IMR-90 (cell line): ENCODE measurements at regions not wholly inside any gene's neighbourhood (a gene's known extent, or its start where the extent isn't known, plus 50 kb on each side); places are given as distances from the start of the nearest gene placed in this dataset.

Source experiments
- ATAC-seq: fragments of 200-7000 bp; cut with Tn5 transposase; 2 replicates; pipeline ENCODE4 v1.9.1; 2020; ENCODE audit warnings: low read depth, mild to moderate bottlenecking, moderate library complexity
- BruUV-seq: library from RNA; stranded (reverse); fragments of 400-500 nt; replicated peaks from 2 replicates; lab custom pipeline; 2021; lab: Mats Ljungman, UMichigan
- CTCF ChIA-PET: fragments of 300-600 bp; formaldehyde crosslinking; extraction: SDS; loops from one replicate; lab custom pipeline; 2021; ENCODE audit warnings: antibody characterized with exemption; lab: Yijun Ruan, JAX
- POLR2A ChIA-PET: fragments of 300-600 bp; sonication (Branson Sonifier 250); formaldehyde crosslinking; loops from one replicate; lab custom pipeline; 2022; ENCODE audit warnings: antibody characterized with exemption; ENCODE audit not compliant: unreplicated experiment; lab: Charles Lee
- DNase-seq: peaks from one replicate; pipeline ENCODE4 v3.0.0; 2013
- H2AFZ ChIP-seq: replicated peaks from 2 replicates; pipeline ENCODE3; 2013; ENCODE audit warnings: low read length, mild to moderate bottlenecking; ENCODE audit not compliant: poor library complexity
- H2AK5ac ChIP-seq: 2 replicates; pipeline ENCODE4 v1.6.1; 2013; ENCODE audit warnings: low read depth, low read length, inconsistent platforms
- H2AK9ac ChIP-seq: replicated peaks from 2 replicates; pipeline ENCODE3; 2013; ENCODE audit warnings: mild to moderate bottlenecking, low read depth, low read length, moderate library complexity; ENCODE audit not compliant: poor library complexity
- H2BK120ac ChIP-seq: 2 replicates; pipeline ENCODE4 v1.6.1; 2013; ENCODE audit warnings: low read depth, low read length, inconsistent platforms
- H2BK15ac ChIP-seq: 3 replicates; pipeline ENCODE4 v1.6.1; 2013; ENCODE audit warnings: low read depth, low read length, inconsistent platforms
- H2BK20ac ChIP-seq: 2 replicates; pipeline ENCODE4 v1.6.1; 2013; ENCODE audit warnings: low read depth, mild to moderate bottlenecking, inconsistent platforms, low read length, moderate library complexity
- H2BK5ac ChIP-seq: 2 replicates; pipeline ENCODE4 v1.6.1; 2013; ENCODE audit warnings: mild to moderate bottlenecking, low read depth, low read length, inconsistent platforms; ENCODE audit not compliant: poor library complexity, severe bottlenecking
- H3K14ac ChIP-seq: replicated peaks from 2 replicates; pipeline ENCODE4 v1.6.1; 2013; ENCODE audit warnings: low read depth, low read length, inconsistent platforms
- H3K18ac ChIP-seq: 2 replicates; pipeline ENCODE4 v1.6.1; 2013; ENCODE audit warnings: low read depth, low read length, control low read depth
- H3K23ac ChIP-seq: 2 replicates; pipeline ENCODE4 v1.6.1; 2013; ENCODE audit warnings: low read depth, low read length, inconsistent platforms
- H3K27ac ChIP-seq: 2 replicates; pipeline ENCODE4 v1.5.1; 2013; ENCODE audit warnings: mild to moderate bottlenecking, control low read depth, low read length; ENCODE audit not compliant: insufficient read depth
- H3K27me3 ChIP-seq: 2 replicates; pipeline ENCODE4 v1.6.1; 2013; ENCODE audit warnings: low read length; ENCODE audit not compliant: control insufficient read depth, insufficient read depth
- H3K36me3 ChIP-seq: 2 replicates; pipeline ENCODE4 v1.6.1; 2013; ENCODE audit warnings: low read length, mixed read lengths; ENCODE audit not compliant: control insufficient read depth, insufficient read depth
- H3K4ac ChIP-seq: 2 replicates; pipeline ENCODE4 v1.6.1; 2013; ENCODE audit warnings: low read depth, low read length, inconsistent platforms
- H3K4me1 ChIP-seq: 2 replicates; pipeline ENCODE4 v1.6.1; 2013; ENCODE audit warnings: low read length, mixed read lengths; ENCODE audit not compliant: control insufficient read depth, insufficient read depth
- H3K4me2 ChIP-seq: 2 replicates; pipeline ENCODE4 v1.6.1; 2013; ENCODE audit warnings: low read depth, mild to moderate bottlenecking, control low read depth, low read length, moderate library complexity
- H3K4me3 ChIP-seq: 2 replicates; pipeline ENCODE4 v1.5.1; 2013; ENCODE audit warnings: low read depth, mild to moderate bottlenecking, control low read depth, low read length, moderate library complexity; ENCODE audit not compliant: insufficient read depth
- H3K56ac ChIP-seq: 2 replicates; pipeline ENCODE4 v1.6.1; 2013; ENCODE audit warnings: low read length, inconsistent platforms; ENCODE audit not compliant: insufficient read depth; ENCODE audit errors: extremely low read depth
- H3K79me1 ChIP-seq, 2 experiments: 2 replicates each; pipeline ENCODE4 v1.6.1; 2013; ENCODE audit warnings: low read length in 2 of 2, inconsistent platforms in 1 of 2, low read depth in 1 of 2
- H3K9ac ChIP-seq: 2 replicates; pipeline ENCODE4 v1.6.1; 2013; ENCODE audit warnings: low read depth, low read length, control low read depth
- H3K9me1 ChIP-seq: 2 replicates; pipeline ENCODE4 v1.6.1; 2013; ENCODE audit warnings: low read length, inconsistent platforms; ENCODE audit not compliant: insufficient read depth
- H3K9me3 ChIP-seq: 2 replicates; pipeline ENCODE4 v1.6.1; 2013; ENCODE audit warnings: low read length; ENCODE audit not compliant: control insufficient read depth, insufficient read depth
- H4K20me1 ChIP-seq: 2 replicates; pipeline ENCODE4 v1.6.1; 2013; ENCODE audit warnings: low read length, inconsistent platforms; ENCODE audit not compliant: insufficient read depth
- H4K5ac ChIP-seq: 2 replicates; pipeline ENCODE4 v1.6.1; 2013; ENCODE audit warnings: mild to moderate bottlenecking, low read depth, low read length, control low read depth
- H4K8ac ChIP-seq, 2 experiments: 2 replicates each; pipeline ENCODE4 v1.6.1; 2013; ENCODE audit warnings: low read depth in 2 of 2, low read length in 2 of 2, control low read depth in 1 of 2, inconsistent platforms in 1 of 2
- H4K91ac ChIP-seq: 2 replicates; pipeline ENCODE4 v1.6.1; 2013; ENCODE audit warnings: low read depth, low read length, inconsistent platforms; ENCODE audit not compliant: insufficient read depth
- MAFK ChIP-seq: IDR thresholded peaks from 2 replicates; pipeline ENCODE4 v1.6.1; 2012; ENCODE audit warnings: low read depth, low read length, improper control_type of control experiment
- MXI1 ChIP-seq: IDR thresholded peaks from 2 replicates; pipeline ENCODE4 v1.6.1; 2012; ENCODE audit warnings: low read depth, mild to moderate bottlenecking, low read length, moderate library complexity, borderline replicate concordance
- WGBS, 2 experiments: methylation state at CpG; one replicate each; pipeline versions ENCODE4 v1.1.5 to v1.1.7; 2013; ENCODE audit warnings: missing lambda C conversion rate in 2 of 2; ENCODE audit not compliant: insufficient read length in 1 of 2; ENCODE audit errors: extremely low coverage in 2 of 2; 5-methylcytosine and 5-hydroxymethylcytosine counted together
- dilution Hi-C: fragments of 300-500 bp; cut with HindIII; formaldehyde crosslinking; loops from one replicate; pipeline ENCODE4 v1.14.3; 2018; ENCODE audit warnings: low sequenced_read_pairs; ENCODE audit not compliant: unreplicated experiment
- in situ Hi-C: fragments of 300-500 bp; cut with MboI; formaldehyde crosslinking; loops from 3 replicates; pipeline ENCODE4 v1.14.3; 2019; ENCODE audit warnings: low sequenced_read_pairs, inconsistent platforms, mixed read lengths
- intact Hi-C: fragments of 100-400 bp; cut with micrococcal nuclease; formaldehyde crosslinking; loops from 2 replicates; pipeline ENCODE4 v1.10.0; 2022

- H3K9me3 ChIP-seq = no peaks in the 10 kb centered on the region
- no peak overlapping the region for H3K27ac ChIP-seq
- no peak overlapping the region for H3K23ac ChIP-seq
- H3K36me3 ChIP-seq = no peaks in the 10 kb centered on the region
- H3K79me1 ChIP-seq = no peaks in the 10 kb centered on the region
- no peak overlapping the region for H4K8ac ChIP-seq
- no peak overlapping the region for H2AK5ac ChIP-seq
- dilution Hi-C loops (no loop called here), intact Hi-C loops (no loop called here), in situ Hi-C loops (no loop called here)
- H3K4me1 ChIP-seq = no peaks in the 10 kb centered on the region
- no peak overlapping the region for H2BK15ac ChIP-seq
- ATAC-seq = peak; percentile 68
- no peak overlapping the region for H3K4ac ChIP-seq
- H2AFZ ChIP-seq = no peak overlapping the region
- no TSS peak for BruUV-seq
- no peak overlapping the region for H3K56ac ChIP-seq
- peak; percentile 27 for DNase-seq
- no peak overlapping the region for H4K91ac ChIP-seq
- H3K14ac ChIP-seq = no peak overlapping the region
- no peak overlapping the region for H2AK9ac ChIP-seq
- H3K27me3 ChIP-seq = no peaks in the 10 kb centered on the region
- POLR2A ChIA-PET = no interaction called here
- TF ChIP-seq MXI1 = no peak
- peak; percentile 56 for TF ChIP-seq MAFK
- H3K9me1 ChIP-seq = no peaks in the 10 kb centered on the region
- WGBS, 2 experiments = 60% methylated on average over 1 of the region's 2 CpGs; no CpG with 5 or more reads in 1 of the 2 experiments
- H3K9ac ChIP-seq = no peak overlapping the region
- H3K18ac ChIP-seq = no peak overlapping the region
- no peak overlapping the region for H2BK20ac ChIP-seq
- H2BK120ac ChIP-seq = no peak overlapping the region
- H3K4me2 ChIP-seq = no peak overlapping the region
- CTCF ChIA-PET = no interaction called here
- H3K4me3 ChIP-seq = no peak overlapping the region
- H4K5ac ChIP-seq = no peak overlapping the region
- H4K20me1 ChIP-seq = no peaks in the 10 kb centered on the region
- H2BK5ac ChIP-seq = no peak overlapping the region
These were observed 173.5 kb downstream of the ZC3H11B start for GRCh38 chr1:219439376-219439775.
